Kasumi-1 (cell line): ENCODE measurements at regions not wholly inside any gene's neighbourhood (a gene's known extent, or its start where the extent isn't known, plus 50 kb on each side); places are given as distances from the start of the nearest gene placed in this dataset.

Experiments used
- DNase-seq, 2 experiments: peaks; one replicate each; lab custom pipeline; 2025; lab: John Stamatoyannopoulos, UW

GRCh38 chr4:59086410-59086809 is 1976.2 kb upstream of the IGFBP7 start:
- DNase-seq: no peak

GRCh38 chr4:59091146-59092142 is 1981.3 kb upstream of the IGFBP7 start:
- no peak for DNase-seq

DNA sequence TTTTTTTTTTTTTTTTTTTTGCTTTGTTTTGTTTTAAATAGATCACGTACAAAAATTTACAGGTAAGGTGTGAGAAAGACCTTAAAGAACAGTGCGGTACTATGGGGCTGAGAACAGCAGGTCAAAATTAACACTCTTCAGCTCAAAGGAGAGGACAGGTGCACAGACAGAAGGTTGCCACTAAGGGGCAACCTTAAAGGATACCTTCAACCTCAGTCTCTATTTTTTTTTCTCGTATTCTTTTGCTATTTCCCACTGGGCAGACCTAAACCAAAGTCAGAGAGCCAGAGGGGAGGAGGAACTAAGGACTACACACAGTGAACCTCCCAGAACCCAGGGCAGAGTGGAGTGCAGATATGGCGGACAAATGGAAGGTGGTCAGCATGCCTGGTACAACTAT is 1984.3 kb upstream of the IGFBP7 start:
- no peak for DNase-seq

DNA sequence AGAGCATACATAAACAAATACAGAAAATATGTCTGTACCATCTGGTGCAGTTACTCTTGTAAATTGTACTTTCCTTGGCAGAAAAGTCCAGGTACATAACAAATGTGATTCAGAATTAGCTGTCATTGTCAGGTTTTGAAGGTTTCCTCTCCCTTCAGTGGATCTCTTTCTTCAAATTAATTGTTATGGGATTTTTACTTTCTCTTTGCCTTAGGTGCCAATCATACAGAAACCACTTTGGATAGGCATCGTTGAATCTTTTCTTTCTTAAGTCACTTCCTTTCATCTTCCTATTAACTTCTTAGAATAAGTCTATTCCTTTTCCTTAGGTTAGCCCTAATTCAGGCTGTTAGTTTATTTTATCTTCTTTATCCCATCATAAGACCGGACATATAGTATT is 1992.1 kb upstream of the IGFBP7 start:
- no peak for DNase-seq

DNA sequence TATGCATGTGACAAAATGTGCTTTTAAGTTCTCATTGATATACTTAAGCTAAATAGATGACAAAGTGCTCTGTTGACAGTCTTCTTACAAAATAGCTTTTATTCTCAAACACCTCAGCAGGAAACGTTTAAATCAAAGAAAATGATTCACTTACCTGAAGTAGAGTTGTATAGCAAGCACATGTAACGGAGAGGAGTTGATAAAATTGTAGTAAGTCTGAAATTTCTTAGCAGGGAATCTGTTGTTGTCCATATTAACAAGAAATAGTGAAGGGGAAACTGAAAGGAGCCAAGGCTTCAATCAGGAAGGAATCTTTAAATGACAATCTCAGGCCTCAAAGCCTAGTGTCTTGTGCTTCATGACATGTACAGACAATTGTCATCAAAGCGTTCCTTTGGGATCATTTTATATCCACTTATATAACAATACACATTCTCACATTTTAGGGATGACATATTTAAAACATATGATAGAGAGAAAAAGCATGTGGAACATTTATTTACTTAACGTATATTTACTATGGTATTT is 2010.2 kb upstream of the IGFBP7 start:
- no peak for DNase-seq

GRCh38 chr4:59122626-59123025 is 2012.4 kb upstream of the IGFBP7 start:
- no peak for DNase-seq

DNA sequence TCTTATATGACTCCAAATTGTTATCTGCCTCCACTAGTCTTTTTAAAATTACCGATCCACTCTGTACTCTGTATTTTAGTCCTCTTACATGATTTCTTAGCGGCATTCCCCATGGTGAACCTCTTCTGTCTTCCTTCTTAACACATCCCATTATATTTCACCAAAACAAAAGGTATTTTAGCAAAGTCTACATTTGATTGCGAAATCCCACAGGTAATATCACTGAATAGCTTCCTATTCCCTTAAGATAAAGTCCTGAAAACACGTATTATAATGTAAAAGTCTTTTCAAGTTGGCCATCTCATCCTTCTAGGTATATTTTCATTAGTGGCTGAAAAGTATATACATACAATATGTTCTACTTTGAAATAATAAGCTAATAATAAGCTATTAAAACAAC is 2016.0 kb upstream of the IGFBP7 start:
- no peak for DNase-seq

- no peak for DNase-seq
These were observed 2016.8 kb upstream of the IGFBP7 start for GRCh38 chr4:59127006-59127405.

GRCh38 chr4:59127743-59128142 is 2017.6 kb upstream of the IGFBP7 start:
- no peak for DNase-seq

GRCh38 chr4:59135248-59135985 is 2025.2 kb upstream of the IGFBP7 start:
- DNase-seq: no peak

DNA sequence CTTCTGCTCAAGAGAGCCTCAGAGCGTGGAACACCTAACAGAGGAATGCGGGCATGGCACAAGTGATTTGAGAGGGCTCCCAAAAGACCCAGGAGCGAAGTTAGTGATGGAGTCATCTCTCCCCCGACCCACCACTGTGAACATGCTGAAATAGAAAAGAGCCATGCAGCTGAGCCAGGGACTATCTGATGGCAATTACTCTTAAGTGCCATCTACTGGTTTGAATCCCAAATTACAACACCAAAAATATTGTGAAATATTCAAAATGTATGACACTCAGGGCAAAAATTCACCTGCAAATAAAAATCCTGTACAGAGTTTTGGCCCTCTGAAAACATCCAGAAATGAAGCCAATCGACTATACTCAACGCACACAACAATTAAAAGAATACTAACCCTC is 2038.9 kb upstream of the ADGRL3 start:
- DNase-seq: peak; percentile 25 to 58

- no peak for DNase-seq
These were observed 2024.5 kb upstream of the ADGRL3 start for GRCh38 chr4:59175617-59176016.

GRCh38 chr4:59179372-59179771 is 2020.8 kb upstream of the ADGRL3 start:
- DNase-seq: no peak

DNA sequence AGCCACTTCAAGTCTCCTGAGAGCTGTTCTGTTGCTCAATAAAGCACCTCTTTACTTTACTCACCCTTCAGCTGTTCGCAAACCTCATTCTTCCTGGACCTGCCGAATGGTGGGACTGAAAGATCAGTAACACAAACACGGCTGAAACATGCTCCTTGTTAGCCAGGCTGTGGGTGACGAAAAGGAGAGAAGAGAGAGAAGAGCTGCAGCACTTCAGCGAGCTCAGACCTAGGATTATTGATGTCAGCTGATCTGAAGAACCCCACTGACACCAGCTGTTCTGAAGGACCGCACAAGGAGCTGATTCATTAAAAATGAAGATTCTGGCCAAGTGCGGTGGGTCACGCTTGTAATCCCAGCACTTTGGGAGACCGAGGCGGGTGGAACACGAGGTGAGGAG is 2020.0 kb upstream of the ADGRL3 start:
- no peak for DNase-seq

DNA sequence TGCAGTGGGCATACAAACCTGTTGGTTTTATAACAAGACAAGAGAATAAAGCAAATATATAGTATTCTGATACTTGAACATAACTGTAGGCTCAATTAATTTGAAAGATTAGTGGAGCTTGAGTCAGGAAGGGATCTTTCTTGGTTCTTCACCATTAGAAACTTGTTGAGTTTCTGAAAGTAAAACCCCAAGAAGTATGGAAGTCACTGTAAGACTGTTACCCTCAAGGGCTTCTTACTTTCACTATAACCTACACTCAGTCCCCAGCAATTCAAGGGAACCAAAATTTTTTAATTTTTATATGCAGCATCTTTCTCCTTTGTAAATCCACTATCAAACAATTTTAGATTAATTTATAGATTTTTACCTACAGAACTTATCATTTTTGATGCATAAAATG is 2019.2 kb upstream of the ADGRL3 start:
- no peak for DNase-seq

DNA sequence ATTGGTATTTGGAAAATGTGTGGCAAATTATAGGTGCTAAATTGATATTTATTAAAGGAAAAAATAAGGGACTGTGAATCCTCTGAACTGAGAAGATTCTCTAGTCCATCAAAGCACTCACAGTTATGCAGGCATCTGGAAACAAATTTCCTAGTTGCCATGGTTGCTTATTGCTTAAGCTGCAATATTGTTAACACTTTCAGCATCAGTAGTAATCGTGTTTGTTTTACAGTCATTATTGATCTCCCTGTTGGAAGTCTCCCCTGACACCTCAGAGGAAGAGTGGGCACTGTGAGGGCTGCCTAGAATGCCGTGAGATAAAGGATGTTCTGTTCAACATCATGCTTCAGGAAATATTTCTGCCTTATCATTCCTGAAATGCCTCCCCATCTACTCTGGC is 2004.3 kb upstream of the ADGRL3 start:
- no peak for DNase-seq

DNA sequence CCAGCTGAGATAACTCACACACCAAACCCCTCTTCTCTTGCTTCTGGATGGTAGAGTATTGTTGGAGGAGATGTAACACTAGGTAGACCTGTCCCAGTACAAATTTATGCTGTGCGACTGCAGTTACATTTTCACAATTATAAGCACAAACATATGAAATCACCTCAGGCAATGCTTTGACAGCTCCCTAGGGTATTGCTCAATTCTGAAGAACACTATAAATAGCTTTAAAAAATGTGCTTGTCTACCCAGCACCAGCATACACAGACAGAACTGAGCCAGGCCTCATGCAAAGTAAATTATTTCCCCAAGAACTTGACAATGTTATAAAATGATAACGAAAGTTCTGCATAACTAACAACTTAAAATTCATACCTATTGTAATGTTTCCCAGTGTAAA is 1999.1 kb upstream of the ADGRL3 start:
- peak in 1 of 2 experiments; percentile 13 for DNase-seq

GRCh38 chr4:59217910-59218631 is 1982.1 kb upstream of the ADGRL3 start:
- no peak for DNase-seq

DNA sequence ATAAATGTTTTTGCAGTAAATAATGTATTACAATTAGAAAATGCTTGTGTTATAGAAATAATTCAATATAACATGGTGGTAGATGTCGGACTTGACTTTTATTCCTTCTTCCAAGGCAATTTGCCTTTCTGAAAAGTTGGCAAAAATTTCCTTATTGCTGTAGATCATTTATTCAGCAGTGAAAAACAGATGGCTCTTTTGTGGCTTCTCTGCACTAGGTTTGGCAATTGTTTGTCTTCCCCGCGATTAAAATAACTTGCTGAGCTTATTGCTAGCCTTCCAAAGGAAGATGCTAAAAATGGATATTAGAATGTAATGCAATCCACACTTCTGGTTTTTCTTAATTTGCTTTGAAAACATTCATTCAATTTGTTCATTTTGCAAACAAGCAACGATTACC is 1977.9 kb upstream of the ADGRL3 start:
- DNase-seq: no peak

- DNase-seq: no peak
These were observed 1976.7 kb upstream of the ADGRL3 start for GRCh38 chr4:59223292-59223941.

GRCh38 chr4:59238212-59238611 is 1961.9 kb upstream of the ADGRL3 start:
- DNase-seq: no peak

DNA sequence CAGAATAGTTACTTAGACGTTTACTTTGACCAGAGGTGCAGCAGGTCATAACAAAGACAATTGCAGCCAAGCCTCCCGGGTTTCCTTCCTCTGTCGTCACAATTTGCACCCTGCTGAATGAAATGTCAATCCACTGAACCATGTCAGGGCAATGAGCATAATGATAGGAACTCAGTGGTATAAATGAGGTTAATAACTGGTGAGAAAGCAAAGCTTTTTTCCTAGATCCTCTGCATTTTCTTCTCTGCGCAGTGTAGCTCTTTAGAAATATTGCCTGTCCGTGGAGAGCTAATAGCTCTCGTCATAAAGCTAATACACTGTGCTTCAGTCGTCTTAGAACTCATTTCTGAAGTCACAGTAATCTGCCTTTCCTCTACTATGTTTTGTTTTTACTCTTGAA is 1960.1 kb upstream of the ADGRL3 start:
- no peak for DNase-seq
